SIG-M5 treated with dmso at 0.1 percent for 504 hours (cell line): ENCODE measurements at regions not wholly inside any gene's neighbourhood (a gene's known extent, or its start where the extent isn't known, plus 50 kb on each side); places are given as distances from the start of the nearest gene placed in this dataset.
A peak's percentile ranks its signal among the peaks of the same experiment; 100 is the strongest.

ENCODE experiments used
- DNase-seq: peaks from one replicate; lab custom pipeline; 2025; ENCODE audit not compliant: unreplicated experiment; lab: John Stamatoyannopoulos, UW

DNA sequence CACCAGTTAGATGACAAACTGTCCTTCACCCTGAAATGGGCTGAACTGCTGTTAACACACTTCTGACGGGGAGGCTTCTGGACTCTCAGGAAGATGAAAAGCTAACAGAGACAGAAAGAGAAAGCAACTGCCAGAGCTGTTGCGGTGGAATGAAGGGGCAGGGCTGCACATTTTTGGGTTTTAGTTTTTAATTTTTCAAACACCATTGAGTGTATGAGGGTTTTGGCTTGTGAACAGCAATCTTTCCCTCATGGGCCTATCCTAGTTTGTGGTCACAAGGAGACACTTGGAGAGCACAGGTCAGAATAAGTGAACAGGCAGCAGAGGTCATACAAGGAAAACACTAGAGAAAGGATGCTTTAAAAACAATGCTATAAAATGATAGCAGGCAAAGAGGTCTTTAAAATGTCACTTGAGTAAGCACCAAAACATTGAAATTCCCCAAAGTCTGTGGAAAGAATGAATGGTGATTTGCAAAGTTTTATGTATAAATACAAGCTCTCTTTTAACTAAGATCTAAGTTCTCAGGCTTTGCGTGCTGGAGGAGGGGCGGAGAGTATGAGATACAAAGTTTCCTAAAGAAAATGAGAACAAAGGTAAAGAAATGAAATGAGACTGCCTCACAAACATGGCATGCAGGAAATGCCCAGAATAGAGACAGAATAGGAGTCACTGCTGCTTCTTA, 101.4 kb upstream of the GLI3 start:
- DNase-seq = no peak

DNA sequence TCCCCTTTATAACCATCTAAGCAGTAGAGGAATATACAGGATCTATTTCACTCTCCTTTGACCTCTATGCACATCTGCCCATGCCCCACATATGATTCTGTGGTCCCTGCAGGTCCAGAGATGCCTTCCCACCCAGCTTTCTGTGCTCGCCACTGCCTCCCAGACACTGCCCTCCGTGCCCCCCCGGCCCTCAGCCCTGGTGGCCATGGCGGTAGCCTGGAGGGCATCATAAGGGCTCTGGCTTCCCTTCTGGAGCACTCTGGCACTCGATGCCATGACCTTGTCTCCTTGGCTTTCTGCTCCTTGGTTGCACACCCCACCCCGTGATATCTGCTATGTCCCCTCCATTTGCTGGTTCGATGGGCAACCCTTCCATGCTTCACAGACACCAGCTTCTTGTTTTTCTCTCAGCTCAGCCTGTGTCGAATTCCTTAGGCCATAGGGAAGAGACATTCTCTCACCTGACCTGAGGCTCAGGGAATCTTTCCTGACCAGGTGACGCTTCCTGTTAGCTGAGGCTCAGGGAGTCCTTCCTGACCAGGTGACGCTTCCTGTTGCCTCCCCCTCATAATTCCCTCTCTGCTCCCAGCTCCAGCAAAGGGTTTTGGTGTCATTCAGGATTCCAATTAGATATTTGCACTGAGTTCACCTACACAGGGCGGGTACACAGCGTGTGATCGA, 100.4 kb upstream of the GLI3 start:
- DNase-seq = no peak

DNA sequence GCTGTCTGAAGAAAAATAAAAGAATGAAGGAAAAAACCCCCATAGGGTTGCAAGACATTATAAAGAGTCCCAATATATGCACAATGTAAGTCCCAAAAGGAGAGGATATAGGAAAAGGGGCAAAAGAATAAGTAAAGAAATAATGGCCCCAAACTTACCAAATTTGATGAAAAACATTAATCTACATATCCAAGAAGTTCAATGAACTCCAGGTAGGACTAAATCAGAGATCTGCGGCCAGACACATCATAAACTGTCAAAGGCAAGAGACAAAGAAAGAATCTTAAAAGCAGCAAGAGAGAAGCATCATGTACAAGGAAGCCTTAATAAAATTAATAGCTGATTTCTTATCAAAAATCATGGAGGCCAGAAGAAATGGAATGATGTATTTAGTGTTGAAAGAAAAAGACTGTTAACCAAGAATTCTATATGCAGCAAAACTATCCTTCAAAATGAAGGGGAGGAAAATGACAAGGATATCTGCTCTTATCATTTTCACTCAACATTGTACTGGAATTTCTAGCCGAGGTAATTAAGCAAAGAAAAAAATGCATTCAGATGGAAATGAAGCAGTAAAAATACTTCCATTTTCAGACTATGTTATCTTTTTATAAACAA, 95.7 kb upstream of the GLI3 start:
- no peak for DNase-seq

DNA sequence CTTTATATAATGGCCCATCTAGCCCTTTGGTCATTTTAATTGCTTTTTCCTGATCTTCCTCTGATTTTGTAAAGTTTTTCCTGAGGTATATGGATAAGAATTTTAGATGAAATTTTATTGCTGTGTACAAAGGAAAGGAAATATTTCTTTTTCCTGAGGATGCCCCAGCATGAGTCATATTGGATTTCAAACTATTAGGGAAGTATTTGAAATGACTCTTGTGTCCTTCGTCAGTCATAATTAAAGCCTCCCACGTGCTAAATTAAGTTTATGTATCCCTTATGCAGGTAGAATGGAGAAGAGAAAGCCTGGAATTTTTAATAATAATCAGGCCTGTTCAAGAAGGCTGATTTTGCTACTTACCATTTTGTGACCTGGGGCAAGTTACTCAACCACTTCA, 82.6 kb upstream of the GLI3 start:
- DNase-seq = no peak

DNA sequence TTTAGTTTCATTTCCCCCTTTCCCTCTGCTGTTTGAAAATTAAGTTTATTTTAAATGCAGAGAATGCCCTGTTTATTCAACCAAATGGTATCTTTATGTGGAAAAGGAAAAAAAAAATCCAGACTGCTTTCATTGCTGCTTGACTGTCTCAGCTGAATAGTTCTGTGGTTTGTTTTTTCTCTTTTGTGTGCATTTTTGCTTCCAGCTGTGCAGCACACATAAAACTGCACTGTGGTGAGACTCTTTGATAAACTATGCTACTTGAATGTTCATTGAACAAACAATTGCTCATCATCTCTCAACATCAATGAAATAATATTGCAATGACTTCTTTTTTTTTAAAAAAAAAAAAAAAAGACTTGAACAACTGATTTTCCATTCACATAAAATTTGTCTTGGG, 78.6 kb upstream of the GLI3 start:
- DNase-seq = no peak

DNA sequence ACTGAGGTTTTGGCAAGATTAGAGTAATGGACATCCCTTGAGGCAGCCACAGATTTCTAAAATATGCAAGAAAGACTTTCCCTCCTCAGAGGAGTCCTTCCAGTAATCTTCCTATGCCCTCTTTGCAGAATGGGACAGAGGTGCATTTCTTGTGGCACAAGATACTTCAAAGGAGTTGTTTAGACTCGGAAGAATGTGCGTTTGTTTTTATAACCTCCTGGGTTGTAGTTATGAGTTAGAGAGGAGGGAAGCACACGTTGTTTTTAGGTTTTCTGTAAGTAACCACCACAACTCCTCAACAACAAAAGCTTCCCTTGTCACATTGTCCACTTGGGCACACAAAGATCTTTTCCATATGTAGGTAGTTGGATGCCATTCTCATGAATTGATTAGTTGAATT, 78.1 kb upstream of the GLI3 start:
- no peak for DNase-seq

DNA sequence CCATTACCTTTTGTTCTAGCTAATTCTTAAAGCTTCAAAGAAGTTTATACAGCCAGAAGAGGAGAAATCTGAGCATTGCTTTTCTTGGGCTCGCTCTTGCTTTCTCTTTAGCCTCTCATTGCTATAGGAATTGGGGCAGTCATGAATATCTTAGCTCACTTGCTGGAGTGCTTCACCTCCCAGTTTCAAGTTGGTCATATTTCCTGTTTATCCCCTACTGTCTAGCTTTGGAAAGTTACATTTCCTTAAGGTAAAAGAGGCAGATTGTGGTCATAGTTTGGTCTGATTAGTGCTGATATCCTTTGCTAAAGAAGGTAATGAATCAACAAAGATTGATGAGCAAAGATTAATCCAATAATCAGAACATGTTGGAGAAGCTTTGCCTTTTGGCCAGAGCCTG, 77.7 kb upstream of the GLI3 start:
- DNase-seq = no peak

DNA sequence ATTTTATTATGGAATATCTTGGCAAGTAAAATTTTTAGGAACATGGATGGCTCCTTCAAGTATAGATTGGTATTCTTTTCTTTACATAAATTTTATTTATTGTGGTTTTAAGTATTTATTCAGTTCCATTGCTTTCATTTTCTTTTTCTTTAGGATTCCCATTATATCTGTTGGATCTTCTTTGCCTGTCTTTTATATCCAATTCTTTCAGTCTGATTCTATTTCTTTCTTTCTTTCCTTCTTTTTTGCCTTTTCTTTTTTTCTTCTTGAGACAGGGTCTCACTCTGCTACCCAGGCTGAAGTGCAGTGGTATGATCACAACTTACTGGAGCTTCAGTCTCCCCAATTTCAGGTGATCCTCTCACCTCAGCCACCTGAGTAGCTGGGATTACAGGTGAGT, 74.2 kb upstream of the GLI3 start:
- DNase-seq = no peak

DNA sequence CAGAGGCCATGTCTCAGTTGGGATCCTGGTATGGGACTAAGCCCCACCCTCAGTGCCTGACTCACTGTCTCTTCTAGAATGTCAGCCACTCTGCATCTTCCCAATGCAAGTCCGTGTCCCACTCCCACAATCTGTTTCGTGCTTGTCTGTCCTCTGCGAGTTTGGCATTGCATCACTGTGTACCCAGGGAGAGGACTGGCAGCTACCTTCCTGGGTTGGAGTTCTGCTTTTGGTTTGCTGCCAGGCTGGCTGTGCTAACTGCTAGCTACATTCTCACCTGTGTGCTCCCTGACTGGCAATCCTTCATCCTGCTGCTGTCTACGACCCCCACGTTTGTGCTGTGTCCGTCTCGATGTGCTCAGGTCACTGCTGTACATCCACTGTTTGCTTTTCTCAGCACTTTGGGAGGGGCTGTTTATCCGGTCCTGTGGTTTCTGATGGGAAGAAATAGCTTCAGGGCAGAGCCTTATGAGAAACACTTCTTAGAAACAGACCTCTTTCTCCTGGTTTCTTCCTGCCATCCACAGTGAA, 56.0 kb upstream of the GLI3 start:
- DNase-seq = peak; percentile 39

DNA sequence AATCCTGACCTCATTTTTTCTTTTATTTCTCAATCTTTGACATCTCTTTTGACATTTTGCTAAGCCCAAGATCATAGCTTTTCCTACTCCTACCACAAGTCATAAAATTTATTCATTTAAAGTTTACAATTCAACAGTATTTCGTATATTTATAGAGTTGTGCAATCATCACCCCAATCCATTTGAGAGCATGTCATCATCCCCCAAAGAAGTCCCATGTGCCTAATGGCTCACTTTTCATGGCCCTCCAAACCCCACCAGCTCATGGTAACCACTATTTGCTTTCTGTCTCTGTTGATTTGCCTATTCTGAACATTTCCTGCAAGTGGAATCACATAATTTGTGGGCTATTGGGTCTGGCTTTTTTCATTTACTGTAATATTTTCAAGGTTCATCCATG, 52.5 kb upstream of the GLI3 start:
- no peak for DNase-seq
